Fibroblast of skin of right quadriceps (primary cell): ENCODE measurements at regions not wholly inside any gene's neighbourhood (a gene's known extent, or its start where the extent isn't known, plus 50 kb on each side); places are given as distances from the start of the nearest gene placed in this dataset.

ENCODE experiments used
- DNase-seq: peaks from one replicate; pipeline ENCODE4 v3.0.0-alpha.2; 2013

- no peak for DNase-seq
These were observed 130.7 kb downstream of the DLL1 start for GRCh38 chr6:170160031-170160627.

GRCh38 chr6:170159022-170159965 is 131.6 kb downstream of the DLL1 start:
- no peak for DNase-seq

DNA sequence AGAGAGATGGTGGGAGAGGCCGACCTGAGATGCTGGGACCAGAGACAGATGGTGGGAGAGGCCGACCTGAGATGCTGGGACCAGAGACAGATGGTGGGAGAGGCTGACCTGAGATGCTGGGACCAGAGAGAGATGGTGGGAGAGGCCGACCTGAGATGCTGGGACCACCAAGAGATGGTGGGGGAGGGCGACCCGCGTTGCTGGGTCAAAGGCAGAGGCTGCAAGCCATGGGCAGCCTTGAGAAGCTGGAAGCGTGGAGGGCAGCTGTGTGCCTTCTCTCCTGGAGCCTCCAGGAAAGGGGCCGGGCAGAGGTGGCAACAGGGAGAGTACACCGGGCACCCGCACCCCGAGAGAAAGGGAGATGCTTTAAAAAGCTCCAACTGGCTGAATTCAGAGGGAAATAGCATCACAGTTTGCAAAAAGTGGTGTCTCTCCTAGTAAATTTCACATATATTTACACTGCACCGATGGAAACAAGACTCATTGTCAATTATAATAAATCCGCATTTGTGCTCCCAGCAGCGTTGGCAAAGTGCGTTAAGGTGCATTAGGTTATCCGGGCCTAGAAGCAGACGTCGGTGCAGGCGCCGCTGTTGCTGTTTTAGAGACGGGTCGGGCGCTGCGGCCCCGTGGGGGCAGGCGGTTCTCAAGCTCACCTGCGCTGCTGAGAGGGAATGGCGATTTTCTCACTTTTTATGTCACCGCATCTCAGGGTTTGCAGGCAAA is 132.4 kb downstream of the DLL1 start:
- DNase-seq: no peak

GRCh38 chr6:170157567-170158218 is 133.2 kb downstream of the DLL1 start:
- no peak for DNase-seq

DNA sequence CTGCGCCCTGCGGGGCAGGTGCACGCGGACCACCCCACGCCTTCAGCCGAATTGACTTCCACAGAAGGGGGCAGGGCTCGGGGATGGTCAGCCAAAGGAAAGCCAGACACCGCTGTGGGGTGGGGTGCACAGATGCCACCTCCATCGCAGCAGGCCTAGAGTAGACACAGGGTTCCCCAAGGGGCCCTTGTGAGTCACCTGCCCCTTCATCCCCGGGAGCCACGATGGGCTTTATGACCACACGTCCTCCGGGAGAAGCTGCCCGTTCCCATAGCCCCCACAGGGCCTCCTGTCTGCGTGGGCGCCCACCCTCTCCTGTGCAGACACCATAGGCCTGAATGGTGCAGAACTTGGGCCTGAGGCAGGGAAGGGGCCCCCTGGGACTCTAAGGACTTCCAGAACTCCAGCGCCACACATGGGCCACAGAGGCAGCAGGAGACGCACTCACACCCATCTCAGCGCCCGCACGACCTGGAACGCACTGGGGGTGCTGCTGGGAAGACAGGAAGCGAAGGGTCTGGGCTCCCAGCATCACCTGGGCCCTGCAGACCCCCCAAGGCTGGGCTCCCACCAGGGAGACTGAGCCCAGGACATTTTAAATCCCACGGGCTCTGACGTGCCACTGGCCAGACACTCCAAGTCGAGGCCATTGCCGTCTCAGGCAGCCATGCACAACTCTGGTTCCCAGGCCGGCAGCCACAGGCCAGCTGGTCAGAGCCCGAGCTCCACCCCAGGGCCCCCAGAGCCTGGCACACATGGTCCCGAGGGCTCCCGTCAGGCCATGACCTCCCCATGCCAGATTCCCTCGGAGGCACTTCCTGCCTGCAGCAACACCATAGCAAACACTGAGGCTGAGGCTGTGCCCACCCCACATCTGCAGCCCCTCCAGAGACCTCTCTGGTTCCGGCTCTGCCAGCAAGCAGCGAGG is 134.2 kb downstream of the DLL1 start:
- DNase-seq: no peak

- no peak for DNase-seq
These were observed 135.2 kb downstream of the DLL1 start for GRCh38 chr6:170155464-170156196.

DNA sequence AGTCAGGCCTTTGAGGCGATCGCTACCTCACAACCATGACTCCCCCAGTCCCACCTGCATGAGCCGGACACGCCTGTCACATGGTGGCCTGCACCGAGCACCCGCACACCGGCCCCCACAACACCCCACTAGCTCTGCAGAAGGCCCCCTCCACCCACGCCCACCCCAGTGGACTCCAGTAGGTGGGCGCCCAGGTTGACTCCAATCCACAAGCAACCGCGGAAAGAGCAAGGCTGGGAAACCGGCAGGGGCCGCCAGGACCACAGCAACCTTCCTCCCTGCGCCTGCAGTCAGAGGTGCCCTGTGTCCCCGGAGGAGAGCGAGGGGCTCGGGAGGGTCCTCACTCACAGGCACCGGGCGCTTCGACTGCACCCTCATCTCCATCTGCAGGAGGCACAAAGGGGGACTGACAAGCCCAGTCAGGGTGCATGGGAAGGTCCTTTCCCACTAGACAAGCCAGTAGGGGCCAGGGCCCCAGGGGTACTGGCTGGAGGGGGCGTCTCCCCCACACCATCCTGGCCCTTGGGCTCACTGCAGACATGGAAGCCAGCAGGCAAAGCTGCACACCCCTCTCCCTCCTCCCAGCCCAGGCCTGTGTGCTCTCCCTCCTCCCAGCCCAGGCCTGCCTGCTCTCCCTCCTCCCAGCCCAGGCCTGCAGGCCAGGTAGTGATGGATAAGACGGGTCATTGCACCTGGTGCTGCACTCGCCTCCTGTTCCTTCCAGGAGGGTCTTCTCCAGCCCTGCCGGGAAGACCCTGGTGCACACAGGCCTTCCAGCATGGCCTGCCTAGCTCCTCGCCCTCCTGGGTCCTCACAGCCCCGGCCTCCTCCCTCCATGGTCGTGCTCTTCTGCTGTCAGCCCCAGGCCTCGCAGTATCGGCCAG is 137.2 kb downstream of the DLL1 start:
- DNase-seq: no peak

DNA sequence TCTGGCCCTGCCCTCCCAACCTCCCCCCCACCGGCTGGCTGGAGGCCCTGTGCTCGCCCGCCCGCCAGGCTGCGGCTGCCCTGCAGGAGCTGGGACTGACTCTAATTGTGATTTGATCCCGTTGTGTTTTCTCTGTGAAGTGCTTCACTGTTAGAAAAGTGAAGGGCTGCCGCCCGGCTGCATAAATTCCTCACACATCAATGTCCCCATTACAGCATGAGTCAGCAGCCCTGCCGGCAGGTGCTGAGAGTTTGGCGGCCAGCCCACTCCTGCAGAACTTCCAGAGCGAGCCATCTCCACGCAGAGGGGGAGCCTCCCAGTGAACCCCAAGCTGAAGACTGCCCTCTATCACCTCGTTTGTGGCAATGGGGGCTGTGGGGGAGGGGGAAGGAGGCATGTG is 137.9 kb downstream of the DLL1 start:
- DNase-seq: no peak

DNA sequence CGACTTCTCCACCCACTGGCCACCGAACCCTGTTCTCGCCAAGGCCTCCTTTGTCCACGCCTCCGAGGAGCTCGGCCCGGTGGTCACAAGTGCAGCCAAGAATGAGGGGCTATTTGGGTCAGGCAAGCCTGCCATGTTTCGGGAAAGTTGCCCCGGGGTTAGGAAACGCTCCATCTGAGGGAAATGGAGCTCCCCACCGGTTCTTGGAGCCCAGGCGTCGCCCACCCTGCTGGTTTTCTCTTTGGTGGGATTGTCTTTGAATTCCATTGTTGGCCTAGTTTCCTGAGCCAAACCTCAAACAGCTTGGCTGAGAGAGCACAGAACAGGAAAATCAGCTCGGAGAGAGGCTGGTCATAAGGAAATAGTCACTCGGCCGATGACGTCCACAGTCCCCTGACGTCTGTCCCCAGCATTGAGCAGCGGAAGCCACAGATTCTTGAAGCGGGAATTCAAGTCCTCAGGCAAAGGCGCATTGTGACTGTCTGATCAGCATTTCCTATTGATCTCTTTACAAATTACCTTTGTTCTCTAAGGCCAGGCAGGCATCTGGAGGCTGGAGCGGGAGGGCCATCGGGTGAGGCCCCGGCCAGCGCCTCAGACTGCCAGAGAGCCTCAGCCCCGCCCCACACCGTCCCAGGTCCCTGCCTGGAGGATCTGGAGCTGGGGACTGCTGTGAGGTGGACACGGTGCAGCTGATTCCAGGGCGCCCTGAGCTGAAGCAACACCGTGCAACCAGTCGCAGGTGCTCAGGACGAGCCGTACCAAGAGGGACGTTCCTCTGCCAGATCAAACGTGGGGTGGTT is 138.6 kb downstream of the DLL1 start:
- DNase-seq: no peak

- no peak for DNase-seq
These were observed 139.1 kb downstream of the DLL1 start for GRCh38 chr6:170151804-170152123.

GRCh38 chr6:170151321-170151771 is 139.5 kb downstream of the DLL1 start:
- no peak for DNase-seq

DNA sequence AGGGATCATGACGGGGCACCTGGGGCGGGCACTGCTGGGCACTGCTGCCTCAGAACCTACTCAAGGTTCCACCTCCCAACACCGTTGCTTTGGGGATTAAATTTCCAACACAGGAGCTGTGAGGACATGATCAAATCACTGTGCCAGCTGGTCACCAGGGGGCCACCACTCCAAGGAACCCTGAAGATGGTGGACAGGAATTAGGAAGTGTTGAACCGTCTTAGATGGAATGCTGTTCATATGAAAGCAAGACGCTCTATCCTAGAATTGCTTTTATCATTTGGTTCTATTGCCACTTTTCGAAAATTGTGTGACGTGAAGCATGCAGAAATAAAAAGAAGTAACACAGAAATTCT is 140.3 kb downstream of the DLL1 start:
- DNase-seq: no peak

- no peak for DNase-seq
These were observed 140.9 kb downstream of the DLL1 start for GRCh38 chr6:170149681-170150589.

GRCh38 chr6:170148709-170149470 is 142.0 kb downstream of the DLL1 start:
- DNase-seq: no peak

DNA sequence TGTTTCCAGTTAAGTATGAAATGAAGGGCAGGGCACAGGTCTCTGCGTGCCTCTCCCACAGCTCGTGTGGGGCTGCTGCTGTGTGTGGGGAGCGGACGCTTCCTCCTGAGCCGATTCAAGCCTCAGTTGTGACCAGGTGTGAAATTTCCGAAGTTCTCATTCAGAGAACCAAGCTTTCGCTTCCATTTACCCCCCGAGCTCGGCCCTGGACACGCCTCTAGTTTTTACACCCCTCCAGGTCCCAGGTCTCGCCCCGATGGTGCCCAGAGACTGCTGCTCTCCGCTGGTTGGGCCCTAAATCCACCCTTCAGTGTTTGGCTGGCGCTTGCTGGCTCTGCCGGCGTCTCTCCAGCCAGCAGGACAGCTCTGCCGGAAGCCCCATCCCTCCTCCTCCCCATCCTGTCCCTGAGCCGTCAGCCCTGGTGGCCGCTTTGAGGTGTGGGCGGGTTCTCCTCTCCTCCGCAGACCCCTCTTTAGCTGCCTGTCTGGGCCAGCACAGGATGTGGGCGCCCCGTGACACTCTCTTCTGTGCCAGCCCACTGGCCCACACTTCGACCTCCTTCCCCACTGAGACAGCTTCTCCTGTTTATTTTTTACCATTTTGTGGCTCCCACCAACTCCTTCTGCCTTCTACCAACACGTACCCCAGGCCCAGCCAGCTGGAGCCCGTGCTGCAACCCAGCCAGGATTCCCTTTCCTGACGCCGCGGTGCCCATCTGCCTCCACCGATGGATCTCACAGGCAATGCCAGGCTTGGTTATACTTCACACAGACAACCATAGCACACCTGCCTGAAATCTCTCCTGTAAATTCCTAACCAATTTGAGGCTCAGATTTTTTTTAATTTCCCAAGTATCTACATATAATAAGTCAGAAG is 142.8 kb downstream of the DLL1 start:
- DNase-seq: no peak

DNA sequence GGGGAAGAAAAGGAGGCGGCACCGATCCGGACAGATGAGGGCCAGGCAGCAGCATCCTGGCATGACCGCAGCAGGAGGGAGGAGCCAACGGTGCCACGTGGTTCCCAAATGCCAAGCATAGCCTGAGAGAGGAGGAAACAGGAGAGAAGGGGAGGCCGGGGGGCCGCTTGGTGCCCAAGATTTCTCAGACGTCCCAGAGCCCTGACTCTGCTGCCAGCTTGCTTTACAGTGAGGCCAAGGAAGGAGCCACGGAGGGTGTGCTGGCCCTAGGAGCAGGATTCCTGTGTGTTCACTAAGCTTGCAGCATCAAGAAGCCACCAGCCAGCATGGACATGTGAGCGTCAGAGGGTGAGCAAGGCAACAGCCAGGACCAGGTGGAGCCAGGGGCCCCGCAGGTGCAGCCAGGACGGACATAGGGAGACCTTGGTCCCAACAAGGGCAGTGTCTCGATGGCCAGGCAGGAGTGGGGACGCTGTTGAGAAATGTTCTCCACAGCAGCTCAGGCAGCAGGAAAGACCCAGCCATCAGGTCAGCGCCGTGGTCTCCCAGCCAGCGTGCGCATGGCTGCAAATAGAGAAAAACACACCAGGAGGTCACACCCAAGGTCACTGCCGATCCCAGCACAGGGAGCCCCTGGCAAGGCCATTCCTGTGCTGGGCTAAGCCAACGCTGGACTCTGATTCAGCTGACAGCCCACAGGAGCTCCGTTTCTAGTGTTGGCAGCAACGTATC is 143.7 kb downstream of the DLL1 start:
- no peak for DNase-seq
